BJ (cell line): ENCODE measurements at regions not wholly inside any gene's neighbourhood (a gene's known extent, or its start where the extent isn't known, plus 50 kb on each side); places are given as distances from the start of the nearest gene placed in this dataset.

ENCODE experiments used
- CTCF ChIA-PET: fragments of 350-600 bp; formaldehyde crosslinking; extraction: SDS; loops from one replicate; lab custom pipeline; 2021; ENCODE audit warnings: antibody characterized with exemption, inconsistent platforms; lab: Yijun Ruan, JAX
- POLR2A ChIA-PET: fragments of 300-600 bp; sonication (Branson Sonifier 250); formaldehyde crosslinking; extraction: SDS; loops from one replicate; lab custom pipeline; 2021; ENCODE audit warnings: antibody characterized with exemption; lab: Charles Lee
- DNase-seq: peaks from one replicate; pipeline ENCODE4 v3.0.0-alpha.2; 2011; ENCODE audit warnings: low read depth
- H3K27me3 ChIP-seq: 2 replicates; pipeline ENCODE4 v1.6.0; 2011; ENCODE audit warnings: low read length; ENCODE audit not compliant: control insufficient read depth, insufficient read depth
- H3K36me3 ChIP-seq: 2 replicates; pipeline ENCODE4 v1.5.1; 2011; ENCODE audit warnings: low read length; ENCODE audit not compliant: control insufficient read depth, insufficient read depth
- H3K4me3 ChIP-seq: 2 replicates; pipeline ENCODE4 v1.5.1; 2011; ENCODE audit warnings: low read depth, mild to moderate bottlenecking, control low read depth, low read length
- CTCF ChIP-seq: IDR thresholded peaks from 2 replicates; pipeline ENCODE4 v1.5.1; 2011; ENCODE audit warnings: low read depth, mild to moderate bottlenecking, control low read depth, inconsistent platforms, low read length, moderate library complexity; ENCODE audit not compliant: insufficient read depth

DNA sequence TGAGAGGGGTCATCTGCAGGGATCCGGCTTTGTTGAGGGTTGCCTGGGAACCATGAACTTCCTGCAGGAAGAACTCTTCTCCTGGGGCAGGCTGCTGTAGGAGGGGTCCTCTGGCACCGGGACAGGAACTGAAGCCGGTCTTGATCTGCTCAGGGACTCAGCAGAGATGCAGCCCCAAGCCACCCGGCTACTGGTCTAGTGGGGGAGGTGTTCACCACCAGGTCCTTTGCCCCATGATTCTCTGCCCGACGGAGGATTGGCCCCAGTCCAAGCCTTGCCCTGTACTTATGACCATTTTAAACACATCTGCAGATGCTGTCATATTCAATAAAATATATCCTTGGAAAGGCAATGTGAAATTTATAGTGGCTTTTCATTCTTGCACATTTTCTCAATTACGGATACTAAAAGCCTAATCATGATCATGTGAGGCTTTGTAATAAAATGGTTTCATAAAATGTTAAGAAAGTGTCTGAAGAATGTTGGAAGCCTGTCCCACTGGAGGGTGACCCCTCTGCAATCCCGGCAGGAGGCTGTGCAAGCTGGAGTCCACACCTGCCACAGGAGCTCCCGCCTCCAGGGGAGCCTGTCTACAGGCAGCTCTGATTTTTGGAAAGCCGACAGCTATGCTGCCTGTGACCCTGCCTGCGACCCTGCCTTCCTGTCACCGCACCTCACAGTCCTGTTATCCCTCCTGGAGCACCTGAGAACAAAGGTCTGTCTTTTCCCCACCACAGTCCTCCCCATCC lies 98.8 kb upstream of the TAF1B start:
- no peaks in the 10 kb centered on the region for H3K36me3 ChIP-seq
- DNase-seq, result peak; percentile 49
- CTCF ChIA-PET, result no interaction called here
- no peak overlapping the region for H3K4me3 ChIP-seq
- TF ChIP-seq CTCF, result no peak
- H3K27me3 ChIP-seq, result no peaks in the 10 kb centered on the region; the same call in 1 of the 2 replicates
- POLR2A ChIA-PET, result no interaction called here

GRCh38 chr2:9745153-9745899 lies 97.9 kb upstream of the TAF1B start:
- no peaks in the 10 kb centered on the region; the same call in 1 of the 2 replicates for H3K27me3 ChIP-seq
- no peak overlapping the region for H3K4me3 ChIP-seq
- ChIA-PET POLR2A (no interaction called here), CTCF (no interaction called here)
- H3K36me3 ChIP-seq, result no peaks in the 10 kb centered on the region
- DNase-seq, result no peak
- no peak for TF ChIP-seq CTCF

DNA sequence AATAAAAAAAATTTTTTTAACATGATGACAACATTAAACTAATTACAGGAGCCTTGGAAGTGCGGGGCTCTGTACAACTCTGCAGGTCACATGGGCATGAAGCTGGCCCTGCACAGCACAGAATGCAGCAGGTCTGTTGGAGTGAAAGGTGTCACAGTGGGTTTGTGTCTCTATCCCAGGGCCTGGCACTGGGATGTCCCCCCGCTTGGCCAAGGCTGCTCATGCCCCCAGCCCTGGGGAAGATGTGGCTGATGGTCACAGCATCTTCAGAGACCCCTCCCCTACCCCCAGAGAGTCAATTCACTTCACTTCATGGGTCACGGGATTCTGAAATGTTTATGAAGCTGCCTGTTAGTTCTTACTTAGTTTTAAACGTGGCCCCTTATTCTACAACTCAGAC lies 95.9 kb upstream of the TAF1B start:
- no peak for DNase-seq
- Histone ChIP-seq H3K27me3 (no peaks in the 10 kb centered on the region; the same call in 1 of the 2 replicates), H3K36me3 (no peaks in the 10 kb centered on the region), H3K4me3 (no peak overlapping the region)
- ChIA-PET POLR2A (no interaction called here), CTCF (no interaction called here)
- TF ChIP-seq CTCF, result no peak

GRCh38 chr2:9748577-9748976 lies 94.7 kb upstream of the TAF1B start:
- Histone ChIP-seq H3K4me3 (no peak overlapping the region), H3K36me3 (no peaks in the 10 kb centered on the region), H3K27me3 (no peaks in the 10 kb centered on the region; the same call in 1 of the 2 replicates)
- TF ChIP-seq CTCF, result no peak
- CTCF ChIA-PET, result interaction anchor here (1.0 to 1.9 kb wide), 4 partner anchors 9 to 22 kb away, joined by 3 to 6 read pairs (median 4); no protein-coding TSS in a partner anchor
- no peak for DNase-seq
- POLR2A ChIA-PET, result no interaction called here

DNA sequence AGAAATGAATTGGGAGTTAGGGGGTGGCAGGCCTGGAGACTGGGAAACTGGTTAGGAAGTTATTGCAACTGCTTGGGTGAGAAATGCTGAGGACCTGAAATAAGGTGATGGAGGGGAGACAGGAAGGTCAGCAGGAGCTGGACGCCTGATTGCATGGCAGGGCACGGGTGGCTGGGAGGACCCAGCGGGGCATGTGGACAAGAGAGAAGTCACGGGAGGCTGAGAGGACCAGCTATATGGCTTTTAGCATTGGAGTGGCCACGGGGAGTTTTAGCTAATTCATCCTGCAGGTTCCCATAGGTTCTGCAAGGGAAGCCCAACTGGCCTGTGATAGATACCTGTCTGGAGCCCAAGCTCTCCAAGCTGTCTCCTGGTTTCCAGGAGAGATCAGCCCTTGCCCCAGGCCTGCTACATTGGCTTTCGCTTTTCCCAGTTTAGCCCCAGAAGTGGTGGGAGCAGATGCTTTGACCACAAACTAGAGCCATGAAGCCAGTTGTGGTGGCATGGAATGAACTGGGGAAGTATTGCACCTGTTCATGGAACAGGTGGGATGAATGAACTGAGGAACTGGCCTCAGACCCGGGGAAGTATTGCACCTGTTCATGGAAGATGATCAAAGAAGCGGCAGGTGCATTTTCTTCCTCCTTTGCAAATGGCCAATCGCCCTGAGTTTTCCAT lies 93.6 kb upstream of the TAF1B start:
- CTCF ChIA-PET, result interaction anchor here (0.7 to 1.9 kb wide), 5 partner anchors 8 to 325 kb away, joined by 3 to 6 read pairs (median 4); no protein-coding TSS in a partner anchor
- POLR2A ChIA-PET, result no interaction called here
- Histone ChIP-seq H3K36me3 (no peaks in the 10 kb centered on the region), H3K4me3 (no peak overlapping the region), H3K27me3 (no peaks in the 10 kb centered on the region; the same call in 1 of the 2 replicates)
- no peak for DNase-seq
- no peak for TF ChIP-seq CTCF
